SU-DHL-6 (cell line): ENCODE measurements at regions not wholly inside any gene's neighbourhood (a gene's known extent, or its start where the extent isn't known, plus 50 kb on each side); places are given as distances from the start of the nearest gene placed in this dataset.

Experiments
- H2AFZ ChIP-seq: fragments of 200-600 bp; sonication (generic); 2 replicates; pipeline ENCODE4 v1.6.1; 2014; ENCODE audit warnings: low read depth, mild to moderate bottlenecking, moderate library complexity, mixed read lengths, antibody characterized with exemption, low read length; ENCODE audit not compliant: severe bottlenecking
- H3F3A ChIP-seq: fragments of 200-600 bp; shearing (Covaris generic); 2 replicates; pipeline ENCODE4 v1.6.0; 2016; ENCODE audit warnings: antibody characterized with exemption, mild to moderate bottlenecking; ENCODE audit not compliant: insufficient read depth
- H3K27ac ChIP-seq: fragments of 200-600 bp; sonication (generic); 2 replicates; pipeline ENCODE4 v1.5.1; 2016; ENCODE audit warnings: low read depth, mild to moderate bottlenecking, low read length, moderate library complexity, mixed read lengths
- H3K27me3 ChIP-seq: fragments of 200-600 bp; sonication (generic), shearing (Covaris generic); 2 replicates; pipeline ENCODE4 v1.6.0; 2014; ENCODE audit warnings: mild to moderate bottlenecking, low read length
- H3K36me3 ChIP-seq: fragments of 200-600 bp; sonication (generic); 2 replicates; pipeline ENCODE4 v1.6.1; 2014; ENCODE audit warnings: mild to moderate bottlenecking, low read length, mixed read lengths
- H3K4me2 ChIP-seq: fragments of 300-600, 200-600 bp; shearing (Covaris generic), sonication (generic); 2 replicates; pipeline ENCODE4 v1.6.0; 2014; ENCODE audit warnings: low read length, low read depth, mild to moderate bottlenecking; ENCODE audit not compliant: poor library complexity, severe bottlenecking
- H3K4me3 ChIP-seq: fragments of 200-600 bp; sonication (generic); 2 replicates; pipeline ENCODE4 v1.5.1; 2014; ENCODE audit warnings: antibody characterized with exemption, low read length, mild to moderate bottlenecking, mixed read lengths; ENCODE audit not compliant: insufficient read depth, poor library complexity, severe bottlenecking
- H3K79me2 ChIP-seq: fragments of 200-600 bp; sonication (generic); 2 replicates; pipeline ENCODE4 v1.6.1; 2014; ENCODE audit warnings: mild to moderate bottlenecking, low read length, moderate library complexity; ENCODE audit not compliant: insufficient read depth
- H3K9ac ChIP-seq: fragments of 200-600 bp; sonication (generic); 2 replicates; pipeline ENCODE4 v1.7.0; 2014; ENCODE audit warnings: mild to moderate bottlenecking, low read length
- H3K9me2 ChIP-seq: fragments of 200-600 bp; sonication (generic); replicated peaks from 2 replicates; pipeline ENCODE4 v1.6.1; 2014; ENCODE audit warnings: low read length; ENCODE audit not compliant: insufficient read depth
- H3K9me3 ChIP-seq: fragments of 200-600 bp; sonication (generic); 2 replicates; pipeline ENCODE4 v1.6.1; 2014; ENCODE audit warnings: low read length, mixed read lengths; ENCODE audit not compliant: insufficient read depth
- H4K20me1 ChIP-seq: fragments of 200-600 bp; sonication (generic); 2 replicates; pipeline ENCODE4 v1.6.1; 2014; ENCODE audit warnings: low read depth, mild to moderate bottlenecking, antibody characterized with exemption, low read length, moderate library complexity, mixed read lengths
- CTCF ChIP-seq: fragments of 200-600 bp; sonication (generic); IDR thresholded peaks from one replicate; pipeline ENCODE4 v1.5.1; 2017; ENCODE audit warnings: antibody characterized with exemption, mild to moderate bottlenecking, low read length, moderate library complexity; ENCODE audit not compliant: insufficient read depth, poor library complexity, severe bottlenecking
- EZH2phosphoT487 ChIP-seq: fragments of 200-600 bp; sonication (generic), shearing (Covaris generic); conservative IDR thresholded peaks from 2 replicates; pipeline ENCODE4 v1.6.1; 2018; ENCODE audit warnings: mild to moderate bottlenecking, antibody characterized with exemption, low read length, moderate library complexity, mixed read lengths

- Histone ChIP-seq H4K20me1 (no peaks in the 10 kb centered on the region), H3K4me3 (no peak overlapping the region), H3K27me3 (no peaks in the 10 kb centered on the region), H3K4me2 (no peak overlapping the region), H3K79me2 (no peaks in the 10 kb centered on the region), H3K36me3 (no peaks in the 10 kb centered on the region), H3K27ac (no peak overlapping the region), H2AFZ (no peak overlapping the region), H3K9me3 (no peaks in the 10 kb centered on the region), H3F3A (no peaks in the 10 kb centered on the region), H3K9me2 (no peaks in the 10 kb centered on the region), H3K9ac (no peak overlapping the region)
- no peak for TF ChIP-seq EZH2phosphoT487
- no peak for TF ChIP-seq CTCF
These were observed 83.5 kb downstream of the MAP1LC3B2 start for GRCh38 chr12:116642683-116643082.

- Histone ChIP-seq H2AFZ (no peak overlapping the region), H3K36me3 (no peaks in the 10 kb centered on the region), H3K9ac (no peak overlapping the region), H3K9me2 (no peaks in the 10 kb centered on the region), H3F3A (no peaks in the 10 kb centered on the region), H3K27me3 (no peaks in the 10 kb centered on the region), H3K9me3 (no peaks in the 10 kb centered on the region), H4K20me1 (no peaks in the 10 kb centered on the region), H3K79me2 (no peaks in the 10 kb centered on the region), H3K27ac (no peak overlapping the region), H3K4me2 (no peak overlapping the region), H3K4me3 (no peak overlapping the region)
- TF ChIP-seq CTCF (no peak), EZH2phosphoT487 (no peak)
These were observed 82.9 kb downstream of the MAP1LC3B2 start for GRCh38 chr12:116642106-116642505.

- no peaks in the 10 kb centered on the region for H3K36me3 ChIP-seq
- H3K27me3 ChIP-seq: no peaks in the 10 kb centered on the region
- no peaks in the 10 kb centered on the region for H3K9me2 ChIP-seq
- H3K27ac ChIP-seq: no peak overlapping the region
- no peaks in the 10 kb centered on the region for H3K9me3 ChIP-seq
- no peak overlapping the region for H3K4me2 ChIP-seq
- no peaks in the 10 kb centered on the region for H4K20me1 ChIP-seq
- H3K4me3 ChIP-seq: no peak overlapping the region
- H3K79me2 ChIP-seq: no peaks in the 10 kb centered on the region
- TF ChIP-seq CTCF (no peak), EZH2phosphoT487 (no peak)
- H2AFZ ChIP-seq: no peak overlapping the region
- no peaks in the 10 kb centered on the region for H3F3A ChIP-seq
- H3K9ac ChIP-seq: no peak overlapping the region
These were observed 81.1 kb downstream of the MAP1LC3B2 start for GRCh38 chr12:116640281-116640680.
